MM.1S (cell line): ENCODE measurements at regions not wholly inside any gene's neighbourhood (a gene's known extent, or its start where the extent isn't known, plus 50 kb on each side); places are given as distances from the start of the nearest gene placed in this dataset.
"Not testable (repeated sequence)": the region's sequence is repeated elsewhere in the genome, so short reads cannot be mapped to it uniquely, and the experiment has no call there.

Experiments
- DNase-seq: peaks from one replicate; pipeline ENCODE4 v3.0.0-alpha.2; 2015
- H2AFZ ChIP-seq: fragments of 300-600 bp; sonication (generic); 2 replicates; pipeline ENCODE4 v1.6.0; 2016; ENCODE audit warnings: antibody characterized with exemption, low read length
- H3F3A ChIP-seq: fragments of 300-600 bp; sonication (generic); 2 replicates; pipeline ENCODE4 v1.6.1; 2016; ENCODE audit warnings: mild to moderate bottlenecking, antibody characterized with exemption, low read length, moderate library complexity, mixed read lengths; ENCODE audit not compliant: insufficient read depth
- H3K27ac ChIP-seq: fragments of 300-600 bp; sonication (generic); 2 replicates; pipeline ENCODE4 v1.5.1; 2016; ENCODE audit warnings: mild to moderate bottlenecking, low read length
- H3K27me3 ChIP-seq: fragments of 300-600 bp; sonication (generic); replicated peaks from 2 replicates; pipeline ENCODE4 v1.6.0; 2016; ENCODE audit warnings: low read length; ENCODE audit not compliant: insufficient read depth
- H3K36me3 ChIP-seq: fragments of 300-600 bp; sonication (generic); replicated peaks from 2 replicates; pipeline ENCODE4 v1.6.1; 2016; ENCODE audit warnings: mild to moderate bottlenecking, low read length, mixed read lengths; ENCODE audit not compliant: insufficient read depth
- H3K4me1 ChIP-seq: fragments of 300-600 bp; sonication (generic); 2 replicates; pipeline ENCODE4 v1.6.1; 2016; ENCODE audit warnings: low read length, mixed read lengths
- H3K4me2 ChIP-seq: fragments of 300-600 bp; sonication (generic); 2 replicates; pipeline ENCODE4 v1.6.0; 2016; ENCODE audit warnings: low read depth, low read length
- H3K4me3 ChIP-seq: fragments of 300-600 bp; sonication (generic); 2 replicates; pipeline ENCODE4 v1.5.1; 2016; ENCODE audit warnings: low read length, mixed read lengths
- H3K79me2 ChIP-seq: fragments of 300-600 bp; sonication (generic); 2 replicates; pipeline ENCODE4 v1.6.1; 2016; ENCODE audit warnings: mixed run types, low read length, mixed read lengths
- H3K9ac ChIP-seq: fragments of 300-600 bp; sonication (generic); 2 replicates; pipeline ENCODE4 v1.6.1; 2016; ENCODE audit warnings: low read length, mixed read lengths
- H3K9me2 ChIP-seq: fragments of 300-600 bp; sonication (generic); replicated peaks from 2 replicates; pipeline ENCODE4 v1.6.1; 2016; ENCODE audit warnings: mild to moderate bottlenecking, low read length, mixed read lengths; ENCODE audit not compliant: insufficient read depth
- H3K9me3 ChIP-seq: fragments of 300-600 bp; sonication (generic); replicated peaks from 2 replicates; pipeline ENCODE4 v1.6.1; 2016; ENCODE audit warnings: mild to moderate bottlenecking, low read length, mixed read lengths; ENCODE audit not compliant: insufficient read depth
- H4K20me1 ChIP-seq: fragments of 300-600 bp; sonication (generic); 2 replicates; pipeline ENCODE4 v1.6.1; 2016; ENCODE audit warnings: mild to moderate bottlenecking, low read length, moderate library complexity, mixed read lengths; ENCODE audit not compliant: insufficient read depth
- EZH2 ChIP-seq: fragments of 300-600 bp; sonication (generic); optimal IDR thresholded peaks from 2 replicates; pipeline ENCODE3; 2017; ENCODE audit warnings: low read depth, mild to moderate bottlenecking, antibody characterized with exemption, low read length, mixed read lengths
- EZH2phosphoT487 ChIP-seq: fragments of 300-600 bp; sonication (generic); IDR thresholded peaks from 2 replicates; pipeline ENCODE4 v1.6.1; 2018; ENCODE audit warnings: antibody characterized with exemption, low read length
- TF ChIP-seq, protein P1 (sequence below): fragments of 300-600 bp; sonication (generic); IDR thresholded peaks from 2 replicates; pipeline ENCODE4 v1.5.1; 2016; ENCODE audit warnings: antibody characterized with exemption, low read length, mixed read lengths

DNA sequence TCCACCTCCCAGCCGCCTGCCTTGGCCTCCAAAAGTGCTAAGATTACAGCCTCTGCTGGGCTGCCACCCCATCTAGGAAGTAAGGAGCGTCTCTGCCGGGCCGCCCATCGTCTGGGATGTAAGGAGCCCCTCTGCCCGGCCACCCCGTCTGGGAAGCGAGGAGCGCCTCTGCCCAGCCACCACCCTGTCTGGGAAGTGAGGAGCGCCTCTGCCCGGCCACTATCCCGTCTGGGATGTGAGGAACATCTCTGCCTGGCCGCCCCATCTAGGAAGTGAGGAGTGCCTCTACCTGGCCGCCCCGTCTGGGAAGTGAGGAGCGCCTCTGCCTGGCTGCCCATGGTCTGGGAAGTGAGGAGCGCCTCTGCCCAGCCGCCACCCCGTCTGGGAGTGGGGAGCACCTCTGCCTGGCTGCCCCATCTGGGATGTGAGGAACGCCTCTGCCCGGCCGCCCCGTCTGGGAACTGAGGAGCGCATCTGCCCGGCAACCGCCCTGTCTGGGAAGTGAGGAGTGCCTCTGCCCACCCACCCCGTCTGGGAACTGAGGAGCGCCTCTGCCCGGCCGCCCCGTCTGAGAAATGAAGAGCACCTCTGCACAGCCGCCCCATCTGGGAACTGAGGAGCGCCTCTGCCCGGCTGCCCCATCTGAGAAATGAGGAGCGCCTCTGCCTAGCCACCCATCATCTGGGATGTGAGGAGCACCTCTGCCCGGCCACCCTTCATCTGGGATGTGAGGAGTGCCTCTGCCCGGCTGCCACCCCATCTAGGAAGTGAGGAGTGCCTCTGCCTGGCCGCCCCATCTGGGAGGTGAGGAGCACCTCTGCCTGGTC, 137.8 kb upstream of the PALMD start:
- Histone ChIP-seq H3K9ac (no peak overlapping the region), H3K27ac (no peak overlapping the region), H3K36me3 (no peaks in the 10 kb centered on the region), H2AFZ (no peak overlapping the region), H3K9me2 (no peaks in the 10 kb centered on the region), H3K9me3 (no peaks in the 10 kb centered on the region), H3K4me3 (no peak overlapping the region), H3K4me1 (no peaks in the 10 kb centered on the region), H3K27me3 (no peaks in the 10 kb centered on the region), H3K4me2 (no peak overlapping the region), H4K20me1 (no peaks in the 10 kb centered on the region), H3F3A (no peaks in the 10 kb centered on the region), H3K79me2 (no peaks in the 10 kb centered on the region)
- no peak for DNase-seq
- TF ChIP-seq, protein P1, sequence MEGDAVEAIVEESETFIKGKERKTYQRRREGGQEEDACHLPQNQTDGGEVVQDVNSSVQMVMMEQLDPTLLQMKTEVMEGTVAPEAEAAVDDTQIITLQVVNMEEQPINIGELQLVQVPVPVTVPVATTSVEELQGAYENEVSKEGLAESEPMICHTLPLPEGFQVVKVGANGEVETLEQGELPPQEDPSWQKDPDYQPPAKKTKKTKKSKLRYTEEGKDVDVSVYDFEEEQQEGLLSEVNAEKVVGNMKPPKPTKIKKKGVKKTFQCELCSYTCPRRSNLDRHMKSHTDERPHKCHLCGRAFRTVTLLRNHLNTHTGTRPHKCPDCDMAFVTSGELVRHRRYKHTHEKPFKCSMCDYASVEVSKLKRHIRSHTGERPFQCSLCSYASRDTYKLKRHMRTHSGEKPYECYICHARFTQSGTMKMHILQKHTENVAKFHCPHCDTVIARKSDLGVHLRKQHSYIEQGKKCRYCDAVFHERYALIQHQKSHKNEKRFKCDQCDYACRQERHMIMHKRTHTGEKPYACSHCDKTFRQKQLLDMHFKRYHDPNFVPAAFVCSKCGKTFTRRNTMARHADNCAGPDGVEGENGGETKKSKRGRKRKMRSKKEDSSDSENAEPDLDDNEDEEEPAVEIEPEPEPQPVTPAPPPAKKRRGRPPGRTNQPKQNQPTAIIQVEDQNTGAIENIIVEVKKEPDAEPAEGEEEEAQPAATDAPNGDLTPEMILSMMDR: no peak
- TF ChIP-seq EZH2phosphoT487 (no peak), EZH2 (no peak)

DNA sequence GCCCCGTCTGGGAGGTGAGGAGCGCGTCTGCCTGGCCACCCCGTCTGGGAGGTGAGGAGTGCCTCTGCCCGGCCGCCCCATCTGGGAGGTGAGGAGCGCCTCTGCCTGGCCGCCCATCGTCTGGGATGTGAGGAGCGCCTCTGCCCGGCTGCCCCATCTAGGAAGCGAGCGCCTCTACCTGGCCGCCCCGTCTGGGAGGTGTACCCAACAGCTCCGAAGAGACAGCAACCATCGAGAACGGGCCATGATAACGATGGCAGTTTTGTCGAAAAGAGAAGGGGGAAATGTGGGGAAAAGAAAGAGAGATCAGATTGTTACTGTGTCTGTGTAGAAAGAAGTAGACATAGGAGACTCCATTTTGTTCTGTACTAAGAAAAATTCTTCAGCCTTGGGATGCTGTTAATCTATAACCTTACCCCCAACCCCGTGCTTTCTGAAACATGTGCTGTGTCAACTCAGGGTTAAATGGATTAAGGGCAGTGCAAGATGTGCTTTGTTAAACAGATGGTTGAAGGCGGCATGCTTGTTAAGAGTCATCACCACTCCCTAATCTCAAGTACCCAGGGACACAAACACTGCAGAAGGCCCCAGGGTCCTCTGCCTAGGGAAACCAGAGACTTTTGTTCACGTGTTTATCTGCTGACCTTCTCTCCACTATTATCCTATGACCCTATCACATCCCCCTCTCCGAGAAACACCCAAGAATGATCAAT, 137.0 kb upstream of the PALMD start:
- H3K4me1 ChIP-seq, H3K36me3 ChIP-seq, H2AFZ ChIP-seq, DNase-seq, H3K27me3 ChIP-seq, H3K4me3 ChIP-seq, H3K27ac ChIP-seq, H4K20me1 ChIP-seq, H3K9ac ChIP-seq, H3K9me3 ChIP-seq, H3K79me2 ChIP-seq, H3K9me2 ChIP-seq, H3K4me2 ChIP-seq, H3F3A ChIP-seq: not testable (repeated sequence)

DNA sequence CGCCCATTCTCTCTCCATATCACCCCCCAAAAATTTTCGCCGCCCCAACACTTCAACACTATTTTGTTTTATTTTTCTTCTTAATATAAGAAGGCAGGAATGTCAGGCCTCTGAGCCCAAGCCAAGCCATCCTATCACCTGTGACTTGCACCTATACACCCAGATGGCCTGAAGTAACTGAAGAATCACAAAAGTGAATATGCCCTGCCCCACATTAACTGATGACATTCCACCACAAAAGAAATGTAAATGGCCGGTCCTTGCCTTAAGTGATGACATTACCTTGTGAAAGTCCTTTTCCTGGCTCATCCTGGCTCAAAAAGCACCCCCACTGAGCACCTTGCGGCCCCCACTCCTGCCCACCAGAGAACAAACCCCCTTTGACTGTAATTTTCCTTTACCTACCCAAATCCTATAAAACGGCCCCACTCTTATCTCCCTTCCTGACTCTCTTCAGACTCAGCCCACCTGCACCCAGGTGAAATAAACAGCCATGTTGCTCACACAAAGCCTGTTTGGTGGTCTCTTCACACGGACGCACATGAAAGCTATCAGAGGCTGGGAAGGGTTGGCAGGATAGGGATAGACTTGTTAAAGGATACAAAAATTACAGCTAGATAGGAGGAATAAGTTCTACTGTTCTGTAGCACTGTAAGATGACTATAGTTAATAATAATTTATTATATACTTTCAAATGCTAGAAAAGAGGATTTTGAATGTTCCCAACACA, 130.9 kb upstream of the PALMD start:
- not testable (repeated sequence) for H3K9me3 ChIP-seq, H3K79me2 ChIP-seq, H3K27me3 ChIP-seq, H3K36me3 ChIP-seq, H3K4me2 ChIP-seq, H4K20me1 ChIP-seq, H3K9me2 ChIP-seq, H3K9ac ChIP-seq, H3K4me1 ChIP-seq, H2AFZ ChIP-seq, H3K4me3 ChIP-seq, H3K27ac ChIP-seq, H3F3A ChIP-seq, DNase-seq

DNA sequence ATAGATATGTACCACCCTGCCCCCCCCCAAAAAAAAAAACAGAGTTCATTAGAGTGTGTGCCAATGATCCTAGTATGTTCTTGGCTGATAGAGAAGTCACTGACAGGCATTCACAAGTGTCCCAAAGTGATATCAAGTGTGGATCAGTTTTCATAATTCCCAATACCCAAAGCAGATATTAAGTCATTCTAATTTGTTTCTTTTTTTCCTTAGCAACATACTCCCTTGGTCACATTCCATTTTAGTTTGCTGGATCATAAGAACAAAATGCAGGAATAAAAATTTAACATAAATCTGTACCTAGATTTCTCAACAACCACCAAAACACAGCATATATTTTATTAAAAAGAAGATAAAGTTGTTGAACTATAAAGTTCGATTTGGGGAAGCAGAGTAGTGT, 129.8 kb upstream of the PALMD start:
- TF ChIP-seq, protein P1: no peak
- TF ChIP-seq EZH2: no peak
- TF ChIP-seq EZH2phosphoT487: no peak
- H3K4me1 ChIP-seq: no peaks in the 10 kb centered on the region
- H3K9me3 ChIP-seq: no peaks in the 10 kb centered on the region
- no peak overlapping the region for H3K4me3 ChIP-seq
- H3K27ac ChIP-seq: no peak overlapping the region
- H4K20me1 ChIP-seq: no peaks in the 10 kb centered on the region
- H2AFZ ChIP-seq: no peak overlapping the region
- no peak overlapping the region for H3K9ac ChIP-seq
- H3K27me3 ChIP-seq: no peaks in the 10 kb centered on the region
- H3K36me3 ChIP-seq: no peaks in the 10 kb centered on the region
- no peak for DNase-seq
- H3K4me2 ChIP-seq: no peak overlapping the region
- no peaks in the 10 kb centered on the region for H3K9me2 ChIP-seq
- H3F3A ChIP-seq: no peaks in the 10 kb centered on the region
- no peaks in the 10 kb centered on the region for H3K79me2 ChIP-seq
